ENCODE measurements at regions not wholly inside any gene's neighbourhood (a gene's known extent, or its start where the extent isn't known, plus 50 kb on each side); places are given as distances from the start of the nearest gene placed in this dataset.

DNA sequence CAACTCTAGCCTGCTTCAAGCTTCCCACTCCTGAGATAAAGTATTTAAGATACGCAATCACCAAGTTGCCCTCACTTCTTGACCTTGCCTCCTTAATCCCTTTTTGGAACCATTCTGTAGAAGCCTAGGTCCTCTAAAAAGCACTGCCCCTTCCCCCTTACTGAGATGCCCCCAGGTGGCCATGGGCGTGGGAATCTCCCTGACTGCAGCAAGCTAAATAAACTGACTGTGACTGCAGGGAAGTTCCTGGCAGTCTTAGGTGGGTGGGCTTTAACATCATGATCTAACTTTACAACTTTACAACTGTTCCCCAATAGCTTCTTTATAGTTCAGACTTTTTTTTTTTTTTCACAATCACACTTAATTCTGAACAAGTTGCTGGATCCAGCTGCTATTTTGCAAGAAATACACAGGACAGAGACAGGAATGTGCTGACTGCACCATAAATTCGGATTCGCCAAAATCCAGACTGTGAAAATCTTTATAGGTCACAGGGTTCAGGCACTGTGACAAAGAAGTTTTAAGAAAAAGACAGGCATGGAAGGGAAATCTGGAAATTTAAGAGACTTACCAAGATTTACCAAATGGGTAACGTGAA lies 344.2 kb upstream of the SULF2 start:
- TF ChIP-seq, protein P1, sequence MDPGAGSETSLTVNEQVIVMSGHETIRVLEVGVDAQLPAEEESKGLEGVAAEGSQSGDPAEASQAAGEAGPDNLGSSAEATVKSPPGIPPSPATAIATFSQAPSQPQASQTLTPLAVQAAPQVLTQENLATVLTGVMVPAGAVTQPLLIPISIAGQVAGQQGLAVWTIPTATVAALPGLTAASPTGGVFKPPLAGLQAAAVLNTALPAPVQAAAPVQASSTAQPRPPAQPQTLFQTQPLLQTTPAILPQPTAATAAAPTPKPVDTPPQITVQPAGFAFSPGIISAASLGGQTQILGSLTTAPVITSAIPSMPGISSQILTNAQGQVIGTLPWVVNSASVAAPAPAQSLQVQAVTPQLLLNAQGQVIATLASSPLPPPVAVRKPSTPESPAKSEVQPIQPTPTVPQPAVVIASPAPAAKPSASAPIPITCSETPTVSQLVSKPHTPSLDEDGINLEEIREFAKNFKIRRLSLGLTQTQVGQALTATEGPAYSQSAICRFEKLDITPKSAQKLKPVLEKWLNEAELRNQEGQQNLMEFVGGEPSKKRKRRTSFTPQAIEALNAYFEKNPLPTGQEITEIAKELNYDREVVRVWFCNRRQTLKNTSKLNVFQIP (CRISPR knock-in tag; IDR thresholded peaks at IDR 0.05; ENCODE audit: borderline replicate concordance, low read depth), result no peak
- TF ChIP-seq GLIS3 (CRISPR knock-in tag; IDR thresholded peaks at IDR 0.05) (no peak), ZFP30 (CRISPR knock-in tag; IDR thresholded peaks at IDR 0.05) (no peak)

Data from SK-N-SH treated with all-trans-retinoic acid at 6 μM for 48 hours (cell line).